Suppressor macrophage treated with lipopolysaccharide for 1 hour (primary cell): ENCODE measurements at regions not wholly inside any gene's neighbourhood (a gene's known extent, or its start where the extent isn't known, plus 50 kb on each side); places are given as distances from the start of the nearest gene placed in this dataset.

Experiments used
- DNase-seq, 3 donors: peaks; one replicate each; pipeline ENCODE4 v3.0.0-alpha.2; 2020 to 2022

DNA sequence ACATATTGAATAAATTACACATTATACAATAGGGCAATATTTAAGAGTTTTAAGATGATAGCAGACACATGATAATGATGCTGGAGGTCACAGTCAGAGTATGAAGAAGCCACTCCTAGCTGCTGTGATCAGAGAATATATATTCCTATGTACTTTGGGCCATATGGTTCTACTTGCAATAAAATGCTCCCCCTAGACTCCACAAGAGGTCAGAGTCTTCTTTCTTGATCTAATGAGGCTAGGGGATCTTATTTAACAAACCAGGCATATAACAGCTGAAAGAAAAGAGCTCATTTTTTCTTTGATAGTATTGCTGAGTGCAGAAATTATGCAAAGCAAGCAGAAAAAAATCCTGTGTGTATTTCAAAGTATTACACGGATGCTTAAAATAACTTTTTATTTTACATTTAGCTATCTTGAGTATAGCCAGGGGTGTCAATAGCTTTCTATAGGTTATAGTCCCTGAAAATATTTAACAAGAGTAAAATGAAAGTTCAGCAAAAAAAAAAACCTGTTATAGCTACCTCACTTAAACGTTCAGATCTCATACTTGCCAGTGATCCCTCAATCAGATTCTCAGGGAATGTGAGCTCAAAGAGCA is 748.7 kb upstream of the CHAC2 start:
- DNase-seq, result no peak

DNA sequence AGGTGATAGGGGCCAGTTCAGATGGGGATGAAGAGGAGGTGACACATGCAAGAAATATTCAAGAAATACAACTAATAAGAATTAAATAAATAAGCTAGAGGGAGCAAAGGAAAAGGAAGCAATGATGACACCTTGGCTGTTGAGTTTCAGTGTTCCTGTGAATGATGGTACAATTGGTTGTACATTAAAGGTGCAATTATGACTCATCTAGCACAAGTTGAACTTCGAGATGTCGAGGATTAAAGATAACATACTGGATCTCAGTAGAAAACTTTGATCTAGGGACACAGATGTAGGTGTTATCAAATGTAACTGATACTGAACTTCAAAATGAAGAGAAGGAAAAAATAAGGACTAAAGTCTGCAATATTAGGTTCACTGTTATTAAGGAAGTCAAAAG is 760.6 kb upstream of the CHAC2 start:
- no peak for DNase-seq

DNA sequence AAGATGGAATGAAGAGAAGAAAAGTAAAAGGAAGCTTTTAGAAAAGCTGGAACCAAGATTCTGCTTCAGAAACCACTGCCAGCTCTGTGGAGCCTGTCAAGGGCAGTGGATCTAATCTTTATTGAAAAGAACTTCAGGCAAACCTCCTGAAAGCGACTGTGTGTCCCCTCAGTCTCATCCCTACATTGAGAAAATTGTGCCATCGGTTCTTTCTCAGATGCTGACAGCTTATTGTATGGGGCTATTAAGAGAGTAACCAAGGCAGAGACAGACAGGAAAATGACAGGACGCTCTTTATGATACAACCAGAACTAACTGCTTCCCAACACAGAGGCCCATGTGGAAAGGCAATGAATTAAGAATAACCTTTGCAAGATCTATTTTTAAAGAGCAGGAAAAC is 763.2 kb upstream of the CHAC2 start:
- DNase-seq, result no peak

DNA sequence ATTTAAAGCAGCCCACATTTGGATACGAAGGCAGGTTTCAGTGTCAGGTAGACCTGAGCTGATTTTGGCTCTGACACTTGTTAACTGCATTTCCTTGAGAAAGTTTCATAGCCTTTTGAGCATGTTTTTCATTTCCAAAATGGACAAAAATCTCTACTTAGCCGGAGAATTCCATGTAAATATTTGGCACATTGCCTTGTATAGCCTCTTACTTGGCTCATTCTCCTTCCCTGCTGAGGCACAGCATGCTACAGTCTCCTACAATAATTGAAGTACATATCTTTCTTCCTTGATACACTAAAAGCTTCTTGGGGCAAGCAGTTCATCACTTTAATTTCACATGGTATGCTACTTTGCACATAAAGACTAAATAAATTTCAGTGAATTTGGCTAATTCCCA is 772.2 kb upstream of the CHAC2 start:
- no peak for DNase-seq

DNA sequence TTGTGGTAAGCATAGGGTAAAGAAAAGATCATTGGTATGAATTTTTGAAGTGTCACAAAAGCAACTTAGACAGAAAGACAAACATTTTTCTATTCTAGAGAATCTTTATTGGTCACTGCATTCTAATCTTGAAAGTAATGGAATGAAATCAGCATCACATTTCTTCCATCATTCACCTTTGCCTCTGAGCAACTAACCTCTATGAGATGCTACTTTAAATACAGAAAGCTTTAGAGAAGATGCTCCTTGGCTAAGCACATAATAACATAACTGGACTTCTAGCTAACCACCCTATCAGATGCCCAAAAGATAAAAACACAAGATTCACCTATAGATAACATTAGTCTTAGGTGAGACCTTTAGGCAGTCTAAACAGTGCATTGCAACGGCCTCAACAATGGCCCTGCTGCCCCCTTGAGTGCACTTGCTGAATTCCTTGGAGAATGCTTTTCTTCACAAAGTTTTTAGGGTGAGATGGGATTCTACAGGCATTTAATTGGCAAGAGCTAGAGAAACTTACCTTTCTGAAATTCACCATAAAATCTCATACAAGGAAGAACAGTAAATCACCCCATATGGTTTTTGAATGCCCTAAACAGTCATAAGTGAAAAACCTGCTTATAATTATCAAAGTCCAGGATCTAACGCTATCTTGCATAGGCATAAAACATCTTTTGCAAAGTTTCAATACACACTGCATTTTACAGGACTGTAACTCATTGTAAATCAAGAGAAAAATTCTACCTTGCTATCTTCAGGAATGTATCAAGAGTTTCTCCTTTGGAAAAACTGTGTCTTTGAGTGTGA is 791.3 kb upstream of the CHAC2 start:
- DNase-seq, result no peak

DNA sequence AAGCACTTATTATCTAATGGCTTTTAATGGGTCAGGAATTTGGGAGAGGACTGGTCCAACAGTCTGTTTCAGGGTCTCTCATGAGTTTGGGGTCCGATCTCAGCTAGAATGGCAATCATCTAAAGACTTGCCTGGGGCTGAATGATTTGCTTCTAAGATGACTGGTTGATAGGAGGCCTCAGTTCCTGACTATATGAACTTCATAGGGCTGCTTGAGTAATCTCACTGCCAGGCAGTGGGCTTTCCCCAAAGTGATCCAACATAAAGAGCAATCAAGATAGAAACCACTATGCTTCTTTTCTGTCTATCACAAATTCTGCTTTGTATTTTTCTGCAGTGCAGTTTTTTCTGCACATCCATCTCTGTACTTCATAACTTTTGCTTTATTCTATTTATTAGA is 793.5 kb upstream of the CHAC2 start:
- DNase-seq, result no peak

DNA sequence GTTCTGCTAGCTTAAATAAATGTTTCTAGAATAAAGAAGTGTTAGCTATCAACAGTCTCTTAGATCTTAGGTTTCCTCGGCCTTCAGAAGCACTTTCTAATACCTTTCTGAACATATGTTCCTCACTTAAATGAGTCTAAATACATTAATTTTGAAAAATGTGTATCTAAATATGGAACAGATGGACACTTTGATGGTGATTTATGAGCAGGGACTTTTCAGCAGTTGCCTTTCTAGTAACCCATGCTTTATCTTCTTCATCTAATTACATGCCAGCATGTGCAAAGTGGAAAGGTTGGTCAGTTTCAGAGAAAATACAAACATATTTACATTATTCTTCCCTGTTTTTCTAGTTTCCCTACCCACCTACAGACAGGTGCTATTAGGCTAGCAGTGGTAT is 797.0 kb upstream of the CHAC2 start:
- DNase-seq, result no peak

DNA sequence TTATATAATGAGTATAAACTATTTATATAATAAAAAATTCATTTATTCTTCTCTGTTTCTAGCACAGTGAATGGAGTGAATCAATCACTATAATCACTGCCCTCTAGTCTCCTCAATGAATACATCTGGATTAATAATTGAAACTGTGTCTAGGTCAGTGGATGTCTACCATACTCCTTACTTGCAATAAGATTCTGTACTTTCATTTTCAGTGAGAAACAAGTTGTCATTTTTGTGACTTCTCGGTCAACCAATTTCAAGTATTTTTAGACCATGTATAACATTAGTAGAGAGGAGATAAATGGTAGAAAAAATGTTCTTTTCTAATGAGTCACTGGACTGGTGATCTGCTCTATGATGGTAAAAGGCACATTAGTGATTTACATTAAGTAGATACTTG is 799.6 kb upstream of the CHAC2 start:
- no peak for DNase-seq

DNA sequence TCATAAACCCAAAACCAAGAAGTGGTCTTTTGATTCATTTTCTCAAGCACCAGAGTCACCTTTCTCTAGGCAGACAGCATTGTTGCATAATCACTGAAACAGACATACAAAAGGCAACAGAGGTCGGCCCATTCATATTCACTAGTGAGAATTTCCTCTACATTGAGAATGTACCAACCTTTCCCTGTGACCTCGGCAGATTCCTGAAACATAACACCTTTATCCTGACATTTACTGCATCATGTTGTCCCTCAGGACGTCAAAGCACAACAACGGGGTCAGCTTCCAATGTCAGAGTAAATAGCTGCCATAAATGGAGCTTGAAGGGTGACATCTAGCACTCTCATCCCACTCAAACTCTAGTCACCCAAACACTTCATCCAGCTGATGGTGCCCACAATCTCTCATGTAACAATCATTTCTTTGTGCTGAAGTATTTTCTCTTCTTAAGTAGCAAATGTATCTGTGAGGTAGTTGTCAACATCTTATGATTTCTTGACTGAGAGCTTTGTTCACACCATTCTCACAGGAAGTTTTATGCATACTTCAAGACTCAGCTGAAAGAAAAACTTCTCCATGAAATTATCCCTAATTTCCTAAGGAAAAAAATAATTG is 802.6 kb upstream of the CHAC2 start:
- DNase-seq, result no peak

DNA sequence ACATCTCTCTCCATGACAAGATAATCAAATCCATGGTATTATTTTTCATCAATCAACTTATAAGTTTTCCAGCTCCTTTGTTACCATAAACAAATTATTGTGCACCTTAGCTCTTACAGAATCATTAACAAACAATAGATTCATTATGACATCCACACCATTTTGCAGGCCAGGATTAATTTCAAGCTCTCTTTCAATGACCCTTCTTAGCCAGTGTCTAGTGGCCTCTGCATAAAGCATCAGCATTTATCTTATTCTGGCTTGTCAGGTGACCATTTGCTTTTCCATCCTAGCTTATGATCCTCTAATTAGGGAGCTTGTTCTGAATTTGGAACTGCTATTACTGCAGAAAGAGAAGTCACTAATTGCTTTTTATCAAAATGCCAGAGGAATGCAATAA is 806.2 kb upstream of the CHAC2 start:
- no peak for DNase-seq

DNA sequence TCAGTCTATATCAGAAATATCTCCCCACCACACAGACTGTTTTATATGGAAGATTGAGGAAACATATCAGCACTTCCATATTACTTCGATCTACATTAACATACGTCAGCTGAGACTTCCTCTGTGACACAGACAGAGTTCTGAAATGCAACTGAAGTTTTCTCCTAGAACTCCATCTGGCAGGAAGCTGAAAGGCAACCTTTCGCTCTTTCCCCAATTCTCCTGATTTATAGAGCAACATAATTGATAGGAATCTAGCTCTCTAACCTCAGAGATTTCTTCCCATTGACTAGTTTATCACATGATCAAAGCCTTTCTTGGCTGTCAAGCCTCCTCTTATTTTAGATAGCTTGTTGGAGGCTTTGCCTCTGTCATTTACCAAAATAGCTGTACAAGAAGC is 806.7 kb upstream of the CHAC2 start:
- DNase-seq, result no peak

DNA sequence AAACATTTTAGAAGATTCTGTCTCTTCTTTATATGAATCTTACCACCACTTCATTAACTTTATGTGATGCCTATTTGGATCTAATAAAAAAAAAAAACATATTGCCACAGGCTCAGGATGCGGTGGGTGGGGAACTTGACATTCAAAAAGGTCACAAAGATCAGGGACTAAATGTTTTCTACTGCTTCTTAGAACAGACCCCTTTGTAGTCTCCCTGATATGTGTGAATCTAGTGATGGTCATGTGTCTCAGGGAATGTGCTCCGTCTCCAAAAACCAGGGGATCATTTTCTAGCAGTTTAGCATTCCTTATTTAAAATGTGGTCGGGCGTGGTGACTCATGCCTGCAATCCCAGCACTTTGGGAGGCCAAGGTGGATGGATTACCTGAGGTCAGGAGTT is 807.8 kb upstream of the CHAC2 start:
- DNase-seq, result no peak

DNA sequence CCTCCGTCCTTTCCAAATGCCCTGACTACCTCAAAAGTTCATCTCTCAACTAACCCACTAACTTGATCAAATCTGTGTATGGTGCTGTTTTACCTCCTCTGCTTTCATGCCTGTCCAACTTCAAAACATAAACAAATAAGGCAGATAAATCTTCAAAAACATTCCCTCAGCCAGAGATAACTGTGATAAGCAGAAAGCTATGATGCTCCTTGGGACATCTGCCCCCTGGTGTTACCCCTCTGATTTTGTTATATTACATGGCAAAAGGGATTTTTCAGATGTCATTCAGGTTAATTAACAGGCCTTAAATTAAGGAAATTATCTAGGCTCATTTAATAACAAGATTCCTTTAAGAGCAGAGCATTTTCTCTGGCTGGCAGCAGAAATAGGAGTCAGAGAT is 810.8 kb upstream of the CHAC2 start:
- no peak for DNase-seq

DNA sequence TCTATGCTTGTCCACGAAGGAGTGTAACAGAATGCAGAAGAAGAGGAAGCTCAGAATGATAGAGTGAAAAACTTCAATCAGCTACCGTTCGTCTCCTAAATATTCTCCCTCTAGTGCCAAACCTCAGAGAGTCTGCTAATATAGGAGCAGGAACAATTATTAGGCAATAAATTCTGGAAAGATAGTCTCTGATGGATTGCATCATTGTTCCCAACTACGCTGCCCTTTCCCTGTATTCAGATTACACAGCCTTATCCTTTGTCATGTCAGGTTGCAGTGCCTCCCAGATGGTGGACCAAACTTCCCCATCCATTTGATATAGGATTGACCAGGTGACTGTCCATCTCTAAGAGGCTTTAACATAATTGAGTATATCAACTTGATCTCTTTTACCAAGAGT is 811.5 kb upstream of the CHAC2 start:
- no peak for DNase-seq

DNA sequence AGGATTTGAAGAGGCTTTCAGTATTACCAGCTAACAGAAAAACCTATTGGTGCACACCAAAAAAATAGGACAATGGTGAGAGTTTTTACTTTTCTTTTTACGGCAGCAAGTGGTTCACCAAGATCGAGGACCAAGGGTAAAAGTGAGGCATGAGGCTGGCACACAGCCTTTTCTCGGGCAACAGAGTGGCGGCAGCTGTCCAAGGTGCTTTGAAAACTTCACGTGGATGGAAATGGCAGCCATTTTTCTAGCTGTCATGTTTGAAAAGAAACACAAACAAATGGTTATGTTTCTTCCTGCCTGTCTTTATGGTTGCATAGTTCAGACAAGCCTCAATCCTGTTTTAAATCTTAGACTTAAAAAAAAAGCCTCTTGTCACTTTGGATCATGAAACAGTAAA is 812.5 kb upstream of the CHAC2 start:
- no peak for DNase-seq

DNA sequence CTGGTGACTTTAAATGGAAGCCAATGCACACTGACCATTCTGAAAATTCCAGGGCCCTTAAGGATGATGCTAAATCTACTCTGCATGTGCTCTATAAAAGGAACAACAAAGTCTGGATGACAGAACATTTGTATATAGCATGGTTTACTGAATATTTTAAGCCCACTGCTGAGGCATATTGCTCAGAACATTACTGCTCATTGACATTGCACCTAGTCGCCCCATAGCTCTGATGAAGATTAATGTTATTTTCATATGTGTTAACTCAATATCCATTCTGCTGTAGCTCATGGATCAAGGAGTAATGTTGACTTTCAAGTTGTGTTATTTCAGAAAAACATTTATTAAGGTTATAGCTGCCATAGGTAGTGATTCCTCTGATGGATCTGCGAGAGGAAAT is 827.5 kb upstream of the CHAC2 start:
- no peak for DNase-seq

DNA sequence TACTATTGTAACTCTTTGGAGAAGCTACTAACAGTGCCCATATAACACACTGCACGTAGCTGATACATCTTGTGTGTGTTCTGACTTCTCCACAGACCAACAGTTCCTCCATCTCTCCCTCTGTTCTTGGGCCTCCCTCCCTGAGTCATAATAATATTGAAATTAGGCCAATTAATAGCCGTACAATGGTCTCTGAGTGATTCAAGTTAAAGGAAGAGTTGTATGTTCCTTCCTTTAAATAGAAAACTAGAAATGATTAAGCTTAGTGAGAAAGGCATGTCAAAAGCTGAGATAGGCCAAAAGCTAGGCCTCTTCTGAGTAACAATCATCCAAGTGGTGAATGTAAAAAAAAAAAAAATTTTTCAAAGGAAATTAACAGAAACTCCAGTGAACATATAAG is 828.4 kb upstream of the CHAC2 start:
- no peak for DNase-seq

DNA sequence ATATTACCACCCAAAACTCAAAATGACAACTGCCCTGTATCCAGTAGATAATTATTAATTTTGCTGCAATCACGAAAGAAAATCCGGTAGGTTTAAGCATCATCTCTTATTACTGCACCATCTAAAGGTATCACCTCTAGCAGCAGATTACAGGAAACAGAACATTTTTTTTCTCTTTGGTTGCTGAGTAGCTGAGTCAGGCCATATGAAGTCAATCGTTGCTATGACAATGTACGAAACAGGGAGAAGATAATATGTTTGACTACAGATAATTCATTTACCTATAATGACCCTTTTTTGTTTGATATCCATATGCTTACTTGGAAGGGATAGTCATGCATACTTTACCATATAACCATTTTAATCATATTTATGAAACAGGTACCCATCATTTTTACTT is 831.6 kb upstream of the CHAC2 start:
- DNase-seq, result no peak

DNA sequence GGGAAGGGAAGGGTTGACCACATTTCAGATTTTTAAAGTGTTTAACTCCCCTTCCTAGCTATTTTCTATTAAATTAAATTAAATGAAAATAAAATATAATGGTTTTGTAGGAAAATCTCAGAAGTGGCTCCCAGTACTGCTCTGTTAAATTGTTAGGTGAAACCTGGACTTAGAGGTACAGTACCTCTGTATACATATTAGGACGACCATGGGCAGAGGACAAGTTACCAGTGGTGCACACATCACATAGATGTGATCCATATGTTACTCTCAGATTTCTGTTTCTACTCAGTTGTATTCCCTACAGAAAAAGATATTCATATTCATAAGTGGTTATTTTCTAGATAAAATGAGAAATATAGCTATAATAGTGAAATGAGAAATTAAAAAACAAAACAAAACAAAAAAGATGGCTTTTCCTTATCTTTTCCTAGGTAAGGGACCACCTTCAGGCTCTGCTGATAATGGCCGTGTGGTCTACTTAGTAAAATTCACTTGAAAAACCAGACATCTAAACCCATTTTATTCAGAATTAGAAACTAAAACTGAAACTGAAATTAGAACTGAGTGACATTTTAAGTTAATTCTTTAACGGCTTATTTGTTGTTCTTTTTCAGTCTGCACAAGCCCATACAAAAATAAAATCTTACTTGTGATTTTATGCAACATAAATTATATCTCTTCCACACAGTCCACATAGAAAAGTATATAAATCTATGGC is 832.5 kb upstream of the CHAC2 start:
- DNase-seq, result no peak

DNA sequence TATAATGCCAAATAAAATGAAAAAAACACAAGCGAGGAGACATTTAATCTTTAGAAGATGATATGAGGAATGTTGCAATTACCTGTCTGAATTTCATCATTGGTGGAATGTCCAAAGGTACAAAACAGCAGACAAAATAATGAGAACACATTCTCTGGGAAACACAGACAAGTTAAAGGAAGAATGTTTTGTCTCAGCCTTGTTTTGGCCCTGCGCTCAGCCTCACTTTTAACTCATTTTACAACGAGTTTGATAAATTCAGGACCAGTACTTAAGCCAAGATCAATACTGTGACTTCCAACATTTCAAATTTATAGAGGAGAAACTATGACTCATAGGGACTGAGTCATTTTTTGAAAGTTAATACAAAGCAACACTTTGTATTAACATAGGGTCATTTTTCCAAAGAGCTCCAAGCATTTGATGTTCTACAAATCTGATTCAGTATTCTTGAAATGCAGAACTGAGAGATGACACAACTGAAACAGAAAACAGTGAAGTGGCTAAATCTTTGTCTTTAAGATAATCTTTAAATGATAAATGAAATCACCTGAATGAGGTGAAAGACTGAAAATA is 833.2 kb upstream of the CHAC2 start:
- no peak for DNase-seq

DNA sequence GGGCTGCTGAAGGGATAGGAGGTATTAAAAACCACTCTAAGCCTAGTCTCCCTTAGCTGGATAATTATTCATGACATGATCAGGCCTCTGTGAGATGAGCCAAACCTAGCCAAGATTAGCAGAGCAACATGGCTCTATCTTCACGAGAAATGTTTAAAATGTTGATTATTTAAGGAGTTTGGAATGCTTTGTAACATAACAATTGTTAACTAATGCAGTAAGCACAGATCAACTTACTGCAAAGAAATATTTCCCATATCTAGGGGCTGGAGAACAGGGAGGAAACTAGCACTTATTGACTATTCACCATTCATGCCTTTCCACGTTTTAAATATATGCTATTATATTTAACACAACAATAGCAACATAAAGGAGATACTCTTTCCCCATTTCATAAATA is 833.7 kb upstream of the CHAC2 start:
- no peak for DNase-seq

DNA sequence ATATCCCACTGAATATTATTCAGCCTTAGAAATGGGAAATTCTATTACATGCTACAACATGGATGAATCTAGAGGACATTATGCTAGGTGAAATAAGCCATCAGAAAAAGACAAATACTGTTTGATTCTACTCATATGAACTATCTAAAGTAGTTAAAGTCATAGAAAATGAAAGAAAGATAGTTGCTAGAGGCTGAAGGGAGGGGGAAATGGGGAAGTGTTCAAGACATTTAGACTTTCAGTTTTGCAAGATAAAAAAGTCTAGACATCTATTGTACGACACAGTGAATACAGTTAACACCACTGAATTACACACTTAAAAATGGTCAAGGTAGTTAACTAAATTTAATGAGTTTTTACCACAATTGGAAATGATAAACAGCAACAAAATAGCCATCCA is 835.9 kb upstream of the CHAC2 start:
- DNase-seq, result no peak

DNA sequence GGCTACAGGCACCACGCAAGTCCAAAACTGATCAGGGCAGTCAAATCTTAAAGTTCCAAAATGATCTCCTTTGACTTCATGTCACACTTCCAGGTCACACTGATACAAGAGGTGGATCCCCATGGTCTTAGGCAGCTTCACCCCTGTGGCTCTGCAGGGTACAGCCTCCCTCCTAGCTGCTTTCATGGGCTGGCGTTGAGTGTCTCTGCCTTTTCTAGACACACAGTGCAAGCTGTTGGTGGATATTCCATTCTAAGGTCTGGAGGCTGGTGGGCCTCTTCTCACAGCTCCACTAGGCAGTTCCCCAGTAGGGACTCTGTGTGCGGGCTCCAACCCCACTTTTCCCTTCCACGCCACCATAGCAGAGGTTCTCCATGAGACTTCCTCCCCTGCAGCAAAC is 838.2 kb upstream of the CHAC2 start:
- no peak for DNase-seq

DNA sequence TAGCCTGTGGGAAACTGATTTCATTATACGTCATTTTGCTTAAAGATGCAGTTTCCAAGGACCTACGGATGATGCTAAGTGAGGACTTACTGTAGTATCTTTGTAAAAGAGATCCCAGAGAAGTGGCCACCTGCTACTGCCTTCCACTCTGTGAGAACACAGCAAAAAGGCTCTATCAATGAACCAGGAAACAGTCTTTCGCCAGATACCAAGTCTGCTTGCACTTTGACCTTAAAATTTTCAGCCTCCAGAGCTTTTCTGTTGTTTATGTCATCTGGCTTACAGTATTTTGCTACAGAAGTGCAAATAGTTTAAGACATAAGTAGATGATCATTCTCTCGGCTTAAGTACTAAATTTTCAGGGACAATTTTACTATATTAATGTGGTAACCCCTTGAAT is 847.9 kb upstream of the CHAC2 start:
- DNase-seq, result no peak
